22Rv1 (cell line): ENCODE measurements at regions not wholly inside any gene's neighbourhood (a gene's known extent, or its start where the extent isn't known, plus 50 kb on each side); places are given as distances from the start of the nearest gene placed in this dataset.

ENCODE experiments used
- ZFX ChIP-seq: fragments of 450-650 bp; IDR thresholded peaks from 2 replicates; pipeline ENCODE4 v1.6.1; 2017; ENCODE audit warnings: antibody characterized with exemption, borderline replicate concordance
- TF ChIP-seq, protein P1 (sequence below): fragments of 450-650 bp; IDR thresholded peaks from 2 replicates; pipeline ENCODE4 v1.5.1; 2017; ENCODE audit warnings: mild to moderate bottlenecking

DNA sequence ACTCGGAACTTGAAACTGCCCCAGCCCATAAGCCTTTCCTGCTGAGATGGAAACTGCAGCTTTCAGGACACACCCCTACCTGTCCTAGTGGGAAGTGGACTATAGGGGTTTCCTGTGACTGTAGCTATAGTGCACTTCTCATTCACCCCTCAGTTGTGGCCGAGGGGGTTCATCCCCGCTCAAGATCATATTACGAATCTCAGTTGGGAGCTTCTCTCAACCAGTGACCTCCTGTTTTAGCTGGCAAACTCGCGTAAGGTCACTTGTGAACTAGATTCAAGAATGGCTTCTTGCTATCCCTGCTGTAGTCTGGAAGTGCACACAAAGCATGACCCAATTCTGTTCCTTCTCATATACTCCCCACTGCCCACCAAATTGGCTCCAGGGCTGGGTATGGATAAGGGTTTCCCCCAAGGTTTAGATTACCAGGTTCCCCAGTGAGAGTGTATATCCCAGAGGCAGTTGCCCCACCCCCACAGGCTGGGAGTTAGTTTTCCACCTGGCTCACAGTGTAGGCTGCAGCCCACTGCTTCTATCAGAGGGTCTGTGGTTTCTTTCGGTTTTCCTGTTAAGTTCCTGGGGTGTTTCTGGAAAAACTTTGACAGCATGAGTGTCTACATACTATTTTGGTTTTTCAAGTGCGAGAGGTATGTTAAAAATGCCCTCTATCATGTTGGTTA is 812.9 kb downstream of the JRKL start:
- TF ChIP-seq, protein P1, sequence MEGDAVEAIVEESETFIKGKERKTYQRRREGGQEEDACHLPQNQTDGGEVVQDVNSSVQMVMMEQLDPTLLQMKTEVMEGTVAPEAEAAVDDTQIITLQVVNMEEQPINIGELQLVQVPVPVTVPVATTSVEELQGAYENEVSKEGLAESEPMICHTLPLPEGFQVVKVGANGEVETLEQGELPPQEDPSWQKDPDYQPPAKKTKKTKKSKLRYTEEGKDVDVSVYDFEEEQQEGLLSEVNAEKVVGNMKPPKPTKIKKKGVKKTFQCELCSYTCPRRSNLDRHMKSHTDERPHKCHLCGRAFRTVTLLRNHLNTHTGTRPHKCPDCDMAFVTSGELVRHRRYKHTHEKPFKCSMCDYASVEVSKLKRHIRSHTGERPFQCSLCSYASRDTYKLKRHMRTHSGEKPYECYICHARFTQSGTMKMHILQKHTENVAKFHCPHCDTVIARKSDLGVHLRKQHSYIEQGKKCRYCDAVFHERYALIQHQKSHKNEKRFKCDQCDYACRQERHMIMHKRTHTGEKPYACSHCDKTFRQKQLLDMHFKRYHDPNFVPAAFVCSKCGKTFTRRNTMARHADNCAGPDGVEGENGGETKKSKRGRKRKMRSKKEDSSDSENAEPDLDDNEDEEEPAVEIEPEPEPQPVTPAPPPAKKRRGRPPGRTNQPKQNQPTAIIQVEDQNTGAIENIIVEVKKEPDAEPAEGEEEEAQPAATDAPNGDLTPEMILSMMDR, result no peak
- TF ChIP-seq ZFX, result no peak
